NCI-H128 (cell line): ENCODE measurements at regions not wholly inside any gene's neighbourhood (a gene's known extent, or its start where the extent isn't known, plus 50 kb on each side); places are given as distances from the start of the nearest gene placed in this dataset.
"Not testable (repeated sequence)": the region's sequence is repeated elsewhere in the genome, so short reads cannot be mapped to it uniquely, and the experiment has no call there.

Experiments
- DNase-seq: peaks from one replicate; lab custom pipeline; 2025; ENCODE audit not compliant: unreplicated experiment; lab: John Stamatoyannopoulos, UW

DNA sequence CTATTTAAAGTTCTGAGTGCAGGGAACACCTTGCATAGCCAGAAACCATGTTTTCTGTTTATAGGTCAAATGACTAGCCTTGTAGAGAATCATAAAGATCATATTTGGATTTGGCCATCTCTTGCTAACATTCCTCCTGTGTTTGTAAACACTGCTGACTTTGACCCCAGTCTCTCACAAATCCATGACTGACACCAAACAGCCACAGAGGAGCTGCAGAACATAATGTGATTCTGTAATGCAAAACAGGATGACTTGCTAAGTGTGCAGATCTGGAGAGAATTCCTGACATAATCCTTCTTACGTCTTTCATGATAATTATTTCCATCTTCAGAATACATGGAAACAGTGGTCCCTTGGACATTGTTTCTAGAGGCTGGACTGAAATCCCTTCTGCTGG lies 211.8 kb downstream of the BMP4 start:
- DNase-seq, result no peak

DNA sequence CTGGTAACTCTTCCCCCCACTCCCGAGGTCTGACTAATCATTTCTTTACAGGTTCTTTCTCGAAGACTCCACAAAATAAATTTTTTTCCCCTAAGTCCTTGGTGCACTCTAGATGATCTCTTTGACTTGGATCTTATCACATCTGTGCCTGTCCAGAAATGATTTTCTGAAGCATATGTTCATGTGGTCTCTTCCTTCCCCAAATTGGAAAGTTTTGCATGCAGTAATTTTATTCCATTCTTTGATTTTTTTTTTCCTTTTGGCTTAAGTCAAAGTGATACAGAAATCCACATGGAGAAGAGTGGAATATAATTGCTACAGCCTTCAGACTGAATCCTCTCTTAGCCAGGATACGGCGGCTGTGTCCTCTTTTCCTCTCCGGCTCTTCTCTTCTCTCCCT lies 213.3 kb downstream of the BMP4 start:
- no peak for DNase-seq

DNA sequence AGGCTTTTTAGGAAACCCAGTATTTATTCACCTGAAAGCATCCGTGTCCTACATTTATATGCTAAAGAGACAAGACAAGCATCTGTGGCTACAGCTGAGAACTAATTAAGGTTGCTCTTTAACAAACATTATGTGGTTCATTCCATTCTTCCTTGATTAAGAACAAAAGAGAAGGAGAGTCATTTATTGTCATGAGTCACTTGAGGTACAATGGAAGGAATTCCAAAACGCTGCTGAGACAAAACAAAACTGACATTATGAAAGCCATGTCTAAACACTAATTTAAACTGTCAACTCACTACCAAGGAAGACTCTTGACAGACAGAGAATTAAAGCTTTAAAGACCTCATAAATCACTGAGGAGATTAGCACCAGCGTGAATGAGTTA lies 214.4 kb downstream of the BMP4 start:
- DNase-seq, result no peak

DNA sequence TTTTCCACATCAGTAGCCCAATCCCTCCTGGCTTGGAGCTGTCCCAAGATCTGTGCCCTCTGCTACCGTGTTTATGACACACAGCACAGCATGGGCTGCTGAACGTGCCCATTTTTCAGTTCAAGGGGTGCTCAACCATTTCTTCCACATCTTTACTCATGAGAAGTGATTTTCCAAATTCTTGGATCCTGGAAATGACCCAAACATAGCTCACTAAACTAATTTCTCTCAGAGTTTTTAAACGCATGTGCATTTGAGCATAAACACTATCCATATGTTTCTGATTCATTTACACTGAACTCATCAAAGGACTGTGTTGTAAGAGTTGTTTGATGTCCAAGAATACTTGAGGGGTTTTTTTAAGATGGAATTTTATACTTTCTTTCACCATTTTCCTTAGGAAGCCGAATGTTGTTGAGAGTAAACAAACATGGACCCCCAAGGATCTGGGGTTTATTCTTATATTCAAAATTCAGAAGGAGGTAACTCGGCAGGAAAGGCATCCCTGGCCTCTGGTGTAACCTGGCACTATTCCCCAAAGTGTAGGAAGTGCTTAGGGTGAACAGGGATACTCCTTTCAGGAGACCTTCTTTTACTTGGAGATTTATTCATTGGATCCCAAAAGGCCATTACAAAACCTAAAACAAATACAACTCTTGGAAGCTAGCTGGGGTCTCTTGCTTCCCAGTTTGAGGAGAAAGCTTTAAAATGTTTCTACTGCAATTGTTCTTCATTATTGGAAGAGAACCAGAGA lies 215.0 kb downstream of the BMP4 start:
- no peak for DNase-seq

DNA sequence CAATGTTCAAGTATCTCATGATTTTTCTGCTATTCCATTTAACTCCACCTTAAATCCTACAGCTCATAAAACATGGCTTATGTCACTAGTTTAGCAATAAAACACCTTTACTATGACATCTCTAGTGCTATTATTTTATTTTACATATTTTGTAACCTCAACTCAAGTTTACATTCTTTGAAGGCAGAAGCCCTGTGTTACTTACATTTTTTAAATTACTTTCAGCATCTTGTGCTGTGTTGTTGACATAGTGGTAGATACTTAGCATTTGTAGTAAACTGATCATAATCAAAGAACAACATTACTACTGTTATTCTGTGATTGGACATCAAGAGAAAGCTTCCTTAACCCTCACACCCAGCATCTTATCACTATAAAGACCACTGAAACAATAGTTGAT lies 216.1 kb downstream of the BMP4 start:
- no peak for DNase-seq

DNA sequence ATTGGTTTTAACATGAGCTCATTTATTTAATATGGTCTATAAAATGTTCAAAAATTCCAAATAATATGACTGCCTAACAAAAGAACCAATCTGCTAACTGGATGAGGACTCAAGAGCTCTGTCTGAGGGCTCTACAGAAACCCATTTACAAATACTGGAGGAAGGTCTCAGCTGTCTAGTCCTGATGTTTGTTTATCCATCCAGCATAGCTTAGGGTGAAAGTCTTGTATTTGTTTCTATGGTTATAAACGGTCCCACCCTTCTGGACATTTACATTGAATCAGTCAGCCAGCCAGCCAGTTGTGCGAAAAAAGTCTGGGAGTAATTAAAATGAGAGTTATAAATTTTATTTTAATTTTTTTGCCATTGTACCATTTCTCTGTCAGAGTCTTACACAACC lies 220.7 kb downstream of the BMP4 start:
- no peak for DNase-seq

DNA sequence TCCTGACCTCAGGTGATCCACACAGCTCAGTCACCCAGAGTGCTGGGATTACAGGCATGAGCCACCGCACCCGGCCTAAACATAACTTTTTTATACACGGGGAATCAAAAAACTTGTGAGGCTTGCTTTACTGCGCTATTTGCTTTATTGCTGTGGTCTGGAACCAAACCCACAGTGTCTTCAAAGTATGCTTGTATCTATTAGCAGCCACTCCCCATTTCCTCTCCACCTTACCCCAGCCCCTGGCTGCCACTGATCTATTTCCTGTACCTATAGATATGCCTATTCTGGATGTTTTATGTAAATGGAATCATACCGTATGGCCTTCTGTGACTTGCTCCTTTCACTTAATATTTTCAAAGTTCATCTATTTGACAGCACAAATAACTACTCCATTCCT lies 233.4 kb downstream of the BMP4 start:
- DNase-seq, result no peak

DNA sequence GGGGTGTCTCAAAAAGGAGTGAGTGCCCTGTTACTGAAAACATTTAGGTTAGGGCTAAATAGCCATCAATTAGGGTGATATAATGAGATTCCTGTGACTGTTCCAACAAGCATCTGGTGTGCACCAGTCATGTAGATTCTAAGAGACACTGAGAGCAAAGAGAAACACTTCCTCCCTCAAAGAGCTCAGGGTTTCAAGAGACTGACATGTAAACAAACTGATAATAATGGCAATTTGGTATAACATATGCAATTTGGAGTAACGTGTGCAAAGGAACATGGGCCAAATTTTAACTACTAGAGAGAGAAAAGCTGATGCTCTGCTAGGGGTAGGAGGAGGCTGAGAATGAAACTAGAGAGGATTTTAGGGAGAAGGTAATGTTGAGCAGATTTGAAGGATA lies 237.1 kb downstream of the BMP4 start:
- DNase-seq, result no peak

DNA sequence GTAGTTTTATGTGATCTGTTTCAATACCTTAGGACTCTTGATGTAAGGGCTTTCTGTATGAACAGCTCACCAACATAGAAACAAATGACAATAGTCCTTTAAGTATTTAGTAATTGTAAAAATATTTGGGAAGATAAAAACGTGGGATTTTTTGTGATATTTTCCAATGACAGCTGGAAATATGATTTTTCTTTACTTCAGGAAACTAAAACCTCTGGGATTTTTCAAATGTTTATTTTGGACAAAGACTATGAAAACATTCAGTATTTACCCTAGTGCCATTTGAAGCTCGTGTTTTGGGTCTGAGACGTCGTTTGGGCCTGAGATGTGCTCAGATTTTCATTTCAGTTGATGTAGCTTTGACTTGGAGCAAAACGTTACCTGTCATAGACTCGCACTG lies 240.0 kb downstream of the BMP4 start:
- no peak for DNase-seq

DNA sequence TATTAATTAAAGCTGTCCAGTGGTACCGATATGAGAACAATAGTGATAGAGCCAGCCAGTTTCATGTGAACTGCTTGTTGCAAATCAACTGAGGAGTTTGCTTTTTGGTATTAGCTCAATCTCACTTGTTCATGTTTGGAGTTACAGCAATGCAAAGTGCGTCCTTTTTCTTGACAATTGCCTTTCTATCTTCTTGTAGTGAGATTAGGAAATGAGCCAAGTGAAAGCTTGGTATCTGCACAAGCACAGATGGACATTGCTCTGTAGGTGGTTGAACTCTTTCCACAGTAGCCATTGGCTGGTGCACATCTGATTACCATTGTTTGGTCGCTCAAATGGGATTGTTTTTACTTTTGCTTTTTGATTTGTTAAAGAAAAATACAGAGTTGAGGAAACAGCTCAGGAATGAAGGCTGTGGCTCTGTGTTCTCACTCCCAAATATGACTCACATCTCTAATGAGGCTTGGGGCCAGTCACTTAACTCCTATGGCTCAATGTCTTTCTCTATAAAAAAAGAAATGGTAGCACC lies 241.4 kb downstream of the BMP4 start:
- no peak for DNase-seq

DNA sequence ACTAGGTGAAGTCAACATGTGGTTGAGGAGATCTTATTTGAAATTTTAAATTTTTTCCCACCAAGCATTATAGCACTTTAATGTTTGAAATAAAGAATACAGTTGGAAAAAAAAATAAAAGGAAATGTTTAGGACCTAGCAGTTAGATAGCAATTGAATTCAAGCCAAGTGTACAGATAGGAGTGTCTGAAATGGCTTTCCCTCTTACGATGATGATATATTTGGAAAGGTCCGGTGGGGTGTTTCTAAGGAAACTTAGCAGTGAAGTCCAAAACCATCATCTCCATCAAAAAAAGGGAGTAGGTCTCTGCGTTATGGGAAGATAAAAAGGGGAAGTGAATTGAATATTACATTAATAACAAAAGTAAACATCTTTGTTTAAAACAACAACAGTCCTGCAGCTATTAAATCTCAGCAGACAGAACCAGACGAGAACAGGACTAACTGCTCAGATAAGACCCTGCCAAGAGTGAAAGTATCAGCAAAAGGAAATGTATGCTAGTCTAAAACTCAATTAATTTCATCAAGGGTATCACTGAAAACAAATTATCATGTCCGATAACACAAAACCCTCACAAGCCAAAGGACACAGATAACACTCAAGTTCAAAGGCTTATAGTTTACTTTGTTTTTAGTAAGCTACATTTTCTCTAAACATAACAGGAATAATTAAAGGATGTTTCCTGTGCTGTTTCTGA lies 242.0 kb downstream of the BMP4 start:
- DNase-seq, result no peak

DNA sequence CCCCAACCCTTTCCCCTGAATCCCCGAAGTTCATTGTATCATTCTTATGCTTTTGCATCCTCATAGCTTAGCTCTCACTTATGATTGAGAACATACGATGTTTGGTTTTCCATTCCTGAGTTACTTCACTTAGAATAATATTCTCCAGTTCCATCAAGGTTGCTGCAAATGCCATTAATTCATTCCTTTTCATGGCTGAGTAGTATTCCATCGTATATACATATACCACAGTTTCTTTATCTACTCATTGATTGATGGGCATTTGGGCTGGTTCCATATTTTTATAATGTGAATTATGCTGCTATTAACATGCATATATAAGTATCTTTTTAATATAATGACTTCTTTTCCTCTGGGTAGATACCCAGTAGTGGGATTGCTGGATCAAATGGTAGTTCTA lies 243.7 kb downstream of the BMP4 start:
- DNase-seq, result not testable (repeated sequence)

DNA sequence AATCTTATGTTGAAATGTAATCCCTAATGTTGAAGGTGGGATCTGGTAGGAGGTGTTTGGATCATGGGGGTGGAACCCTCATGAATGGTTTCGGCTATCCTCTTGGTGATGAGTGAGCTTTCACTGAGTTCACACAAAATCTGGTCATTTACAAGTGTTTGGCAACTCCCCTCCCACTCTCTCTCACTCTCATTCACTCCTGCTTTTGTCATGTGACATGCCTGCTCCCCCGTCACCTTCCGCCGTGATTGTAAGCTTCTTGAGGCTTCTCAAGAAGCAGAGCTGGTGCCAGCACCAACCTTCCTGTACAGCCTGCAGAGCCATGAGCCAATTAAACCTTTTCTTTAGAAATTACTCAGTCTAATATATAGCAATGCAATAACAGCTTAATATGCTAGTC lies 245.4 kb downstream of the BMP4 start:
- no peak for DNase-seq

DNA sequence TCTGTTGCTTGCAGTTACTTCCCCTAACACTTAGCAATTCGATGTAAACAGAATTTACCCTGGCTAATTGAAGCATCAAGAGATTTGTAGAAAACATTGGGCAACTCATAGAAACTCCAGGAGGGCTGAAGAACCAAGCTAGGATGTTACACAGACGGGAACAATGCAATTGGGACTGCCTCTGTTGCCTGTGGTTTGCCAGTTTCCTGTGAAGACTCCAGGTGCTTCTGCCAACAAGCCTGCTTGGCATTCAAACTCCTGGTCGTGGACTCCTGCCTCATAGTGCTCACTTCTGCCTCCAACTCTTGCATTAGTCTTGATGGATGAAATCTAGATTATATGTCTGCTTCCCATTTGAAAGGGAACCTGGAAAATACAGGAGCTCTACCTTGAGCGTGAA lies 246.0 kb downstream of the BMP4 start:
- DNase-seq, result no peak

DNA sequence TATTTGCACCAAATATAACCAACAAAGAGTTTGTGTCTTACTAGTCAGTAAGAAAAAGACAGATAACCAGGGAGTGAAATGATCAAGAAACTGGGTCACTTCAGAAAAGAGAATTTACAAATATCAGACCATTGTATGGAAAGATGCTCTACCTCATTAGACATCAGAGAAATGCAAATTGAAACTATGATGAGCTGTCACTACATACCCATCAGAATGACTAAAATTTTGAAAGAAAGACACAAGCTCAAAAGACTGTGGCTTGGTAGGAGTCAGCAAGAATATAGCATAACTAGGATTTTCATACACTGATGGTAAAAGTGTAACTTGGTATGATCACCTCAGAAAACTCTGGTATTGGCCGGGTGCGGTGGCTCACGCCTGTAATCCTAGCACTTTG lies 247.2 kb downstream of the BMP4 start:
- no peak for DNase-seq

DNA sequence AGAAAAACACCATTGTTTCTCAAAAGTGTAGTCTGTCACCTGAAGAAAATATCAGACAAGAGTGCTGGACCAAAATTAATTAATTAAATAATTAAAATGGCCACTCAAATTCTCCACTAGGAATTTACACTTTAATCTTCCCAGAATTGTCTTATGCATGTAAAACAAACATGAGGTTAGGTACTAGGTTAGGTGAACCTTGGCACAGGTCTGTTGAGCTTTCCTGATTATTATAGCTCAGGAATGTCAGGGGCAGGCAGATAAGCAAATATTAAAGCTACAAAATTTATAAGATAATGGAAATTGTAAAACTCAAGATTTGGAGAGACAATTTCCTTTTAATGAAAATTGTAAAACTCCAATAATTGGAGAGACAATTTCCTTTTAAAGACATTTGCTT lies 253.2 kb downstream of the BMP4 start:
- no peak for DNase-seq

DNA sequence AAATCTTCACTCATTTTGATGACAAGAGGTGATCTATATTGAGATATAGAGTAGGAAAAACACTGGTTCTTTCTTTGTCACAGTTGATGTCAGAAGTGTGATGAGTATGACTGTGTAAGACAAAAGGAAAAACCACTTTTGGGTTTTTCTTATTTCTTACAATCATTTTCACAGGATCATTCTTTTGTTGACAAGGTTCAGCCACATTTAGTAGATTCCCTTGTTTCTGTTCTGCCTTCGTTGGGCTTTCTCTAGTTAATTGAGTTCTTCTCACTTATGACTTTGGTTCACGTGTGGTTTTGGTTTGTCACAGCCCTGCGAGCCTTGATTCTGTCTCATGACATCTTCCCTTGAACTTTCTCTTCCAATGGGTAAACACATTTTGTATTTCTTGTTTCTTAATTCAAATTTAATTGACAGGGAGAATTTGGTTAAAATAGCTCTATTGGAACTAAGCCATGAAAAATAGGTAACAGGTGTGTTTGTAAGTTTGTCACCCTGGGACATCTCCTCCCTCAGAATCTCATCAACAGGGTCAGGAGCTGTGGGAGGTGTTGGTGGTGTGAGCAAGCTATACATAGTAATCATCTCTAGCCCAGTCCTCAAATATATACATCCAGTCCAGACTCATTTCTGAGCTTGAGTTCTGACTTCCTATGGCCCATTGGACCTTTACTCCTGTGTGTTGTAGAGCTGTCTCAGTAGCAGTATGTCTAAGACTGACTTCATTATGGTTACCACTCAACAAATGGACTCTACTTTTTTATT lies 255.3 kb downstream of the BMP4 start:
- DNase-seq, result no peak

DNA sequence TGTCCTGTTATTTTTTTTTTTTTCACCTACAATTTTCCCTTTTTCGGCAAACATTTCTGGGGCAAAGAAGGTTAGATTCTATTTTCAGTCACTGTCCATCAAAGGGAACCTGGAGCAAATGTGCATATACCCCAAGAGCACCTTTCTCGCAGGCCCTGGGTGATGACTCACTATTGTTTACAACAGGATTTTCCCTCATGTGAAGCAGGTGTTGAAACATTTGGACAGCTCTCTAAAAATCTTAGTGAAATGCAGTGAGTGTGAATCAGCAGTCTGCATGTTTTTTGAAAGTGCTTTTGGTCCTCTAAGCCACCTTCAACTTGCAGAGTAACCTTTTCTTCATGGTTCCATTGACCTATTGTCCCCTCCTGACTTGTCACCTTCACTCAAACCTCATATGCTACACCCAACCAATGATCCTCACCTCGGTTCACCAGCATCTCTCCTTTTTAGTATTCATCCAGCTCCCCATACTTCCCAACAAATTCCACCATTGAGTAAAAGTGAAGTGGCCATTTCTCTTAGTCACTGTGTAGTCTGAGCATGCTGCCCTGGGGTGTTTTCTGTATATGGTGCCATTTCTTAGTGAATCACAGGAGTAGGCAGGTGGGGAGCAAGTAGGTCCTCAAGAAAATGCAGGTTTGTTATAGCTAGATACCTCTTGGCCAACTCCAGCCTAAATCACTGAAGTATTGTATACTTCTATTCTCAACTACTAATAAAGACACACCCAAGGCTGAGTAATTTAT lies 260.2 kb downstream of the BMP4 start:
- no peak for DNase-seq

DNA sequence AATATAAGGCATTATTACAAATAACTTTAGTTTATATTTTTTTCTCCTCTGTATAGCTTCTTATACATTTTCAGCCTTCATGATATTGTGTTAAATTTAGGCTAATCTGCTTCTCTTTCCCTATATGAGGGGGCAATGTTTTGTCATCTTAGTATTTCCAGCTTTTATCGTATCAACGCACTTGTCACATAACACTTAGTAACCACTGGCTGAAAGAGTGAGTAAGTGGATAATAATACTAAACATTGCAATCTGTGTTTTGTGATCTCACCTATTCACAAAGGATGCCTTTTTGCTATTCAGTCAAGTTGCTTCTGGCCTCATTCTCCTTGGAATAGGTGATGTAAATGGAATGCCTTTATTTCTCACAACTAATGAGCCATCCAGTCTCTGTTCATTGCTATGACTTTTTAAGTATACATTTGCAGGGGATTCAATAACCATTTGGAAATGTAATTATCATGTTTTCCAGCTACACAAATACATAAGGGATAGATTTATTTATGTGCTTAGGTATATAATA lies 260.9 kb downstream of the BMP4 start:
- no peak for DNase-seq

DNA sequence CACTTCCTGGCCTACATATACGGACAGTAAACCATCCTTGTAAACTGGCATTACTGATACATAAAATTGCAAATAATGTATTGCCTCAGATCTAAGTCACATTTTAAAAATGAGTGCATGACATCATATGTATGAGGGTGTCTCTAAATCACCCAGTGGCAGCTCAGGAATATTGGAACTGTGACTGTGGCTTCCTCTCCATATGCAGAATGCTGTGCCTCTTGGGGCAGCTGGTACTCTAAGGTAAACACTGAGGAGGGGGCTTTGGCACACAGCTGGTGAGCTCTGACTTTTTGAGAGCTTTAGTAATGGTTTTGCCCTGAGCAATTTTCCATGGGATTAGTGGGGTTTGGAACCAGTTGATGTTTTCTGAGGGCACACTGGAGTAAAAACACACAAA lies 263.7 kb downstream of the BMP4 start:
- no peak for DNase-seq

DNA sequence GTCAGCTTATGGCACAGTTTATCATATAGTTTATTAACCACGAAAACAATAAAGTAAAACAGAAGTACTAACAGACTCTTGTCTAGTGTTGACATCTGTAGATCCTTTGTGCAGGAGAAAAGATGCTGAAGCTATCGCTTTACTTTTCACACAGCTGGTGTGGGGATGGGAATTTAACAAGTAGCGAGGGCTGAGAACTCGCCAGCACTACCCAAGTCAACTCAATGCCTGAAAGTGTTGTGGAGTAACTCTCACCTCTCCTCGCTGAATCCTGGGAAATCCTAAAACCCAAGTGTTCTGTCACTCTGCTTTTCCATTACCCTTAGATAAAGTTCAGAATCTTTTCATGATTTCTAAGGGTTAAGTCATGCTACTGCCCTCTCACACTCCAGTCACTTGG lies 264.2 kb downstream of the BMP4 start:
- DNase-seq, result no peak
